CD14-positive monocyte (primary cell): ENCODE measurements at regions not wholly inside any gene's neighbourhood (a gene's known extent, or its start where the extent isn't known, plus 50 kb on each side); places are given as distances from the start of the nearest gene placed in this dataset.

Experiments used
- DNase-seq, 3 donors: peaks; one replicate each; pipeline ENCODE4 v3.0.0-alpha.2; 2011 to 2022
- H2AFZ ChIP-seq: 2 replicates; pipeline ENCODE4 v1.6.0; 2012; ENCODE audit warnings: mild to moderate bottlenecking, low read depth, low read length, inconsistent platforms; ENCODE audit not compliant: insufficient read depth, poor library complexity, severe bottlenecking
- H3K27ac ChIP-seq, 2 donors: 1 replicate in 1 of 2; 2 replicates in 1 of 2; pipeline ENCODE4 v1.5.1; 2012 to 2013; ENCODE audit warnings: low read length in 2 of 2, control low read depth in 1 of 2, inconsistent platforms in 1 of 2, low read depth in 1 of 2, mild to moderate bottlenecking in 1 of 2
- H3K27me3 ChIP-seq, 2 donors: one replicate each; pipeline versions ENCODE4 v1.6.0 to v1.6.1; 2011 to 2013; ENCODE audit warnings: low read length in 2 of 2; ENCODE audit not compliant: control insufficient read depth in 2 of 2, insufficient read depth in 2 of 2
- H3K36me3 ChIP-seq, 2 donors: replicated peaks in 1 of 2; 1 replicate in 1 of 2; 2 replicates in 1 of 2; pipeline versions ENCODE4 v1.5.1 to v1.6.1; 2012 to 2013; ENCODE audit warnings: low read length in 2 of 2, control low read depth in 1 of 2, inconsistent platforms in 1 of 2, mild to moderate bottlenecking in 1 of 2; ENCODE audit not compliant: insufficient read depth in 2 of 2, control insufficient read depth in 1 of 2
- H3K4me1 ChIP-seq, 2 donors: 1 replicate in 1 of 2; 2 replicates in 1 of 2; pipeline versions ENCODE4 v1.5.1 to v1.6.1; 2012 to 2013; ENCODE audit warnings: low read length in 2 of 2, control low read depth in 1 of 2, inconsistent platforms in 1 of 2, mild to moderate bottlenecking in 1 of 2, moderate library complexity in 1 of 2; ENCODE audit not compliant: insufficient read depth in 2 of 2, control insufficient read depth in 1 of 2
- H3K4me2 ChIP-seq: replicated peaks from 2 replicates; pipeline ENCODE3; 2012; ENCODE audit warnings: low read length, moderate library complexity, mild to moderate bottlenecking; ENCODE audit not compliant: poor library complexity, severe bottlenecking; ENCODE audit errors: extremely low read depth
- H3K4me3 ChIP-seq, 3 experiments: fragments of 200-600 bp in 1 of 3; sonication (generic) in 1 of 3; replicated peaks in 1 of 3; 1 replicate in 2 of 3; 2 replicates in 1 of 3; pipeline ENCODE4 v1.5.1; 2011 to 2013; ENCODE audit warnings: low read length in 3 of 3, mild to moderate bottlenecking in 3 of 3, control low read depth in 2 of 3, low read depth in 2 of 3, inconsistent platforms in 1 of 3, moderate library complexity in 1 of 3
- H3K79me2 ChIP-seq: 2 replicates; pipeline ENCODE4 v1.6.0; 2012; ENCODE audit warnings: mild to moderate bottlenecking, control low read depth, inconsistent platforms, low read length, moderate library complexity; ENCODE audit not compliant: insufficient read depth
- H3K9ac ChIP-seq: 2 replicates; pipeline ENCODE4 v1.6.0; 2017; ENCODE audit warnings: low read length, mild to moderate bottlenecking; ENCODE audit not compliant: insufficient read depth, poor library complexity, severe bottlenecking
- H3K9me3 ChIP-seq, 2 donors: replicated peaks in 1 of 2; 1 replicate in 1 of 2; 2 replicates in 1 of 2; pipeline versions ENCODE4 v1.5.1 to v1.6.1; 2012 to 2013; ENCODE audit warnings: low read length in 2 of 2, control low read depth in 1 of 2; ENCODE audit not compliant: control insufficient read depth in 1 of 2, insufficient read depth in 1 of 2
- H4K20me1 ChIP-seq: 2 replicates; pipeline ENCODE4 v1.6.0; 2012; ENCODE audit warnings: mild to moderate bottlenecking, low read length, control low read depth, moderate library complexity; ENCODE audit not compliant: insufficient read depth
- H3K27ac Mint-ChIP-seq, 7 donors: one replicate each; pipeline ENCODE4 v1.8.0; 2020; ENCODE audit warnings: mild to moderate bottlenecking in 7 of 7, mixed read lengths in 7 of 7, moderate library complexity in 6 of 7, inconsistent platforms in 2 of 7
- H3K27me3 Mint-ChIP-seq, 3 donors: one replicate each; pipeline ENCODE4 v1.8.0; 2021 to 2022; ENCODE audit warnings: low read depth in 3 of 3, mild to moderate bottlenecking in 3 of 3, mixed read lengths in 3 of 3, moderate library complexity in 3 of 3, inconsistent platforms in 1 of 3
- H3K36me3 Mint-ChIP-seq, 2 donors: one replicate each; pipeline ENCODE4 v1.8.0; 2020; ENCODE audit warnings: mixed read lengths in 2 of 2, inconsistent platforms in 1 of 2, mild to moderate bottlenecking in 1 of 2
- H3K4me1 Mint-ChIP-seq: one replicate; pipeline ENCODE4 v1.8.0; 2020; ENCODE audit warnings: mild to moderate bottlenecking, mixed read lengths
- H3K4me3 Mint-ChIP-seq, 2 donors: one replicate each; pipeline ENCODE4 v1.8.0; 2020; ENCODE audit warnings: mild to moderate bottlenecking in 2 of 2, mixed read lengths in 2 of 2, moderate library complexity in 1 of 2
- H3K9me3 Mint-ChIP-seq, 7 donors: one replicate each; pipeline ENCODE4 v1.8.0; 2020 to 2022; ENCODE audit warnings: mixed read lengths in 7 of 7, mild to moderate bottlenecking in 6 of 7, moderate library complexity in 6 of 7, inconsistent platforms in 2 of 7
- WGBS: methylation state at CpG from one replicate; pipeline ENCODE4 v1.1.5; 2013; ENCODE audit warnings: missing lambda C conversion rate; ENCODE audit not compliant: insufficient coverage; 5-methylcytosine and 5-hydroxymethylcytosine counted together
- intact Hi-C, 2 donors: fragments of 100-400 bp; cut with micrococcal nuclease; formaldehyde crosslinking; loops; one replicate each; pipeline versions ENCODE4 v1.15.0 to v1.15.1; 2023
- TF ChIP-seq, protein P1 (sequence below): fragments of 200-600 bp; IDR thresholded peaks from one replicate; pipeline ENCODE4 v1.8.0; 2022; ENCODE audit warnings: antibody characterized with exemption, mild to moderate bottlenecking

DNA sequence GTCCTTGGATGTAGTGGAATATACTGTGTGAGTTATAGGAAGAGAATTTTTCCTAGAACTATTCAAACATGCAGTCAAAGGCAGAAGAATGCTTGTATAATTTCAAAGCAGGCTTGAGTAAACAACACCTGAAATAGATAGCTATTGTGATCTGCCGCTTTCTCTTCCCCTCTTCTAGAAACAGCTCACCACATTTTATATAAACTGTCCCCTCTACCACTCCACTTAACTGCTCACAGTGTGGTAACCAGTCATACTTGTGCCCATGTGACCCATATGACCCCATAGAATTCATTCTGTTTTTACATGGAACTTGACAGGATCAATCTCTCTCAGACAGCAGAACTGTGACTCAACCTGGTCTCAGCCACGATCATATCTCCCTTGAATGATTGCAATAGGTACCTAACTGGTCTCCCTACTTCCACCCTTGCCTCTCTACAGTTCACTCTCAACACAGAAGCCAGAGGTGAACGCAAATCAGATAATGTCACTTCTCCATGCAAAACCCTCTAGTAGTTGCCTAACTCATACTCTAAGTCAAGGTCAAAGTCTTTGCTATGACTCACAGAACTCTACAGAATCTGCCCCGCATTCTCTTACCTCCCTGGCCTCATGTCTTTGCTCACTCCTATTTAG is 85.6 kb upstream of the EFHC2 start:
- 87% methylated on average over 3 of the region's 4 CpGs for WGBS

DNA sequence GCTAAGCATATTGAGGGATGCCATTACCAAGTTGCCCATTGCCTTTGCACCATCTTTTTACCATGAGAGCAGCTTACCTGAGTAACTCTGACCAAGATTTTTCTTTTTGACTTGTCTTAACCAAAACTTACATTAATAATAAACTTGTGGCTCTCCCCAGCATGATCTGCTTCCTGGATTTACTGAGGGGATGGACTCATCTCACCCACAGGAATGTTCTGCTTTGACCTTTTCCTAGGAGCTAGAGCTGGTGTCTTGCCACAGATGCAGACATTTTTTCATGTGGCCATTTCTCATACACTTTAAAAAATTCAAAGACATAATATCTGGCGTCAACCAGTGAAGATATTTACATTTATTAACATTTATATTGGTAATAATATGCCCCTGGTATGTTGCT is 79.2 kb upstream of the EFHC2 start:
- DNase-seq, result no peak
- H3K9me3 ChIP-seq, result no peaks in the 10 kb centered on the region
- H3K36me3 ChIP-seq, result no peaks in the 10 kb centered on the region
- H3K4me1 ChIP-seq, result no peaks in the 10 kb centered on the region
- H3K9me3 Mint-ChIP-seq, result peaks cover 0 to 3% (median 0%) of the 10 kb centered on the region in 7 donors
- no peaks in the 10 kb centered on the region for H3K36me3 Mint-ChIP-seq
- TF ChIP-seq, protein P1, sequence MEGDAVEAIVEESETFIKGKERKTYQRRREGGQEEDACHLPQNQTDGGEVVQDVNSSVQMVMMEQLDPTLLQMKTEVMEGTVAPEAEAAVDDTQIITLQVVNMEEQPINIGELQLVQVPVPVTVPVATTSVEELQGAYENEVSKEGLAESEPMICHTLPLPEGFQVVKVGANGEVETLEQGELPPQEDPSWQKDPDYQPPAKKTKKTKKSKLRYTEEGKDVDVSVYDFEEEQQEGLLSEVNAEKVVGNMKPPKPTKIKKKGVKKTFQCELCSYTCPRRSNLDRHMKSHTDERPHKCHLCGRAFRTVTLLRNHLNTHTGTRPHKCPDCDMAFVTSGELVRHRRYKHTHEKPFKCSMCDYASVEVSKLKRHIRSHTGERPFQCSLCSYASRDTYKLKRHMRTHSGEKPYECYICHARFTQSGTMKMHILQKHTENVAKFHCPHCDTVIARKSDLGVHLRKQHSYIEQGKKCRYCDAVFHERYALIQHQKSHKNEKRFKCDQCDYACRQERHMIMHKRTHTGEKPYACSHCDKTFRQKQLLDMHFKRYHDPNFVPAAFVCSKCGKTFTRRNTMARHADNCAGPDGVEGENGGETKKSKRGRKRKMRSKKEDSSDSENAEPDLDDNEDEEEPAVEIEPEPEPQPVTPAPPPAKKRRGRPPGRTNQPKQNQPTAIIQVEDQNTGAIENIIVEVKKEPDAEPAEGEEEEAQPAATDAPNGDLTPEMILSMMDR, result no peak
- intact Hi-C loops, result no loop called here
- H3K27me3 Mint-ChIP-seq, result peaks cover 1 to 14% (median 3%) of the 10 kb centered on the region in 3 donors
- H2AFZ ChIP-seq, result no peak overlapping the region
- no peaks in the 10 kb centered on the region for H4K20me1 ChIP-seq
- H3K79me2 ChIP-seq, result no peaks in the 10 kb centered on the region
- H3K27ac ChIP-seq, result no peak overlapping the region
- H3K27me3 ChIP-seq, result peaks cover 0 to 4% of the 10 kb centered on the region in 2 donors
- WGBS, result no CpG with 5 or more reads among the region's 1 CpG
- H3K27ac Mint-ChIP-seq, result no peak overlapping the region
- H3K4me2 ChIP-seq, result no peak overlapping the region
- H3K4me3 ChIP-seq, result no peak overlapping the region
- no peak overlapping the region for H3K4me3 Mint-ChIP-seq
- peaks cover 3% of the 10 kb centered on the region for H3K4me1 Mint-ChIP-seq
- H3K9ac ChIP-seq, result no peak overlapping the region

More for the DNA sequence above, 85.6 kb upstream of the EFHC2 start:
- H3K4me1 Mint-ChIP-seq, result peaks cover 6% of the 10 kb centered on the region
- Histone ChIP-seq H3K9ac (no peak overlapping the region), H3K36me3 (no peaks in the 10 kb centered on the region), H3K4me2 (no peak overlapping the region), H3K4me1 (no peaks in the 10 kb centered on the region), H4K20me1 (no peaks in the 10 kb centered on the region), H3K27me3 (no peaks in the 10 kb centered on the region), H3K4me3 (no peak overlapping the region), H3K27ac (no peak overlapping the region), H2AFZ (no peak overlapping the region), H3K79me2 (no peaks in the 10 kb centered on the region), H3K9me3 (no peaks in the 10 kb centered on the region)
- H3K27me3 Mint-ChIP-seq, result peaks cover 0 to 20% (median 2%) of the 10 kb centered on the region in 3 donors
- intact Hi-C loops, result no loop called here
- no peak overlapping the region for H3K4me3 Mint-ChIP-seq
- TF ChIP-seq, protein P1, result no peak
- no peaks in the 10 kb centered on the region for H3K36me3 Mint-ChIP-seq
- H3K9me3 Mint-ChIP-seq, result peaks cover 0 to 9% (median under 1%) of the 10 kb centered on the region in 7 donors
- DNase-seq, result no peak
- H3K27ac Mint-ChIP-seq, result no peak overlapping the region
